GM21825 (cell line): ENCODE measurements at regions not wholly inside any gene's neighbourhood (a gene's known extent, or its start where the extent isn't known, plus 50 kb on each side); places are given as distances from the start of the nearest gene placed in this dataset.
"Not testable (repeated sequence)": the region's sequence is repeated elsewhere in the genome, so short reads cannot be mapped to it uniquely, and the experiment has no call there.

Source experiments
- ATAC-seq: cut with Tn5 transposase; IDR thresholded peaks from one replicate; pipeline ENCODE4 v1.9.1; 2021; ENCODE audit warnings: mild to moderate bottlenecking, moderate library complexity; ENCODE audit not compliant: unreplicated experiment

DNA sequence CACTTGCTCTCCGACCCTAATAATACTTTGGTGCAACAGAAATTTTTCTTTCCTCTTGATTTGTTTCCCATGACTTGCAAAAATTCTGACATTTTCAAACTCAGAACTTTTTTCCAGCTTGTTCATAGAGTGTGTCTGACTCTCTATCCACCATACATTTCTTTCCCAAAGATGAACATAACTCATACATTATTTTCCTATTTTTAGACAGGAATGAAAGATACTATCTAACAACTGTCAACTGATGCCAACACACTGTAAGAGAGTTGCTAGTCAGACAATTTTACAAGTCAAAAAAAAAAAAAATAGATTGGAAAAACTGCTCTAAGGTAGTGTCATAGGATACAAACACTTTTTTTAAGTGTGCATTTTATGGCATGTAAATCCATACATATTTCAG lies 1001.0 kb upstream of the WWC1 start:
- no peak for ATAC-seq

DNA sequence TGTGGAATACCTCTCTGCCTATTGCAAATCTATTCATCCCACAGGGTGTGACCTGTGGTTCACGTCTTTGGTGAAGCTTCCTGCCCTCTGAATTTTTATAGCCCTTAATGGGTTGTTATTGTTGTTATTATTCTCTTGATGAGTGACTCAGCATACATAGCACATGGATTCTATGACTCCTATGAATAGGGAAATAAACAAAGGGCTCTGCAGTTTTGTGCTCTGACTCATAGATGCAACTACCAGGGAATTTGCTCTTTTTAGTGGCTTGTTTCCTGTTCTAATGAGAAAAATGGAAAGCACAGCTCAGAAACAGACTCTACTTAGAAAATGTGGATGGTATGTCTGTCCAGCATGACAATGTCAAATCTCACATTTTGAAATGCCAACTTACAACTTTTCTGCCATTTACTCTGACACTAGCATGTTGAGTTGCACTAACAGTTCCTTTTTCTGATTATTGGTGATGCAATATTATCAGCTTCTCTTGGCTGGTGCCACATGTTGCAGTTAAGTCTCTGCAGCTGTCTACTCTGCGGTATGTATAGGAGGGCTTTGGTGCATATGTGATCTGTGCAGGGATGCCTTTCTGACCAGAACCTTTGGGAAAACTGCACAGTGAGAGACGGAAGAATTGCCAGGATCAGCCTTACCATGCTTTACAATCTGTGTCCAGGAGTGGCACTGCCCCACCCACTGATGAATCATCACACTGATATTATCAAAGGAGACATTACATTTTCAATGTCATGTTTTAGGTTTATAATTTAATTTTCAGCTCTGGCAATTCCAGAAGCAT lies 996.4 kb upstream of the WWC1 start:
- ATAC-seq = no peak

DNA sequence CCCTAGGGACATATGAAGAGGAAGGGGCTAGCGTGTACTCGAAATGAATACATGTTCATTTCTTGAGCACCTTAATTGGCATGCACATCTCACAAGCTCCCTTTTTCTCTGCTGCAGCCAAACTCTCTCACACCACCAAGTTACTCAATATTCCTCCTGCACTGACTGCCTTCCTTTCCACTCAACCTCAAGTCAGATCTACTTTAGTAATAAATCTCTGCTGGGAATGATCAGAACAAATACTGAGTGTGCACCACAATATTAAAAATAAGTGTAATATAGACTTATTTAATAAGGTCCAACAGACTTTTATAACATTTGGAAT lies 995.8 kb upstream of the WWC1 start:
- no peak for ATAC-seq

DNA sequence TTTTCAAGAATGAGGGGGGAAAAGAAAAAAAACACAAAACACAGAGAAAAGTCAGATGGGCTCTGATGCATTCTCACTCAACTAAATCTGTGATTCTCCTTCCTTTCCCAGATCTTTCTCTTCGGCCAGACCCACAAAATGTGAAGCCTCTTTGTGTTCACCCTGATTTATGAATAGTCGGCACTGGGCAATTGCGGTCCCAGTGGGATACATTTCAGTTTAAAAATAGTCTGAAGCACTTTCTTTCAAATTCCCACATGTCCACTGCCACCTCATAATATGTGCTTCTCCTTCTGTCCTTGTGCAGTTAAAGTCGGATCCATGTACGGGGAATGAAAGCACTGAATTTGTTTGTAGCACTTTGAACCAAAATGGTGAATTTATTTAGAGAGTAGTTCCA lies 995.4 kb upstream of the WWC1 start:
- ATAC-seq = no peak

DNA sequence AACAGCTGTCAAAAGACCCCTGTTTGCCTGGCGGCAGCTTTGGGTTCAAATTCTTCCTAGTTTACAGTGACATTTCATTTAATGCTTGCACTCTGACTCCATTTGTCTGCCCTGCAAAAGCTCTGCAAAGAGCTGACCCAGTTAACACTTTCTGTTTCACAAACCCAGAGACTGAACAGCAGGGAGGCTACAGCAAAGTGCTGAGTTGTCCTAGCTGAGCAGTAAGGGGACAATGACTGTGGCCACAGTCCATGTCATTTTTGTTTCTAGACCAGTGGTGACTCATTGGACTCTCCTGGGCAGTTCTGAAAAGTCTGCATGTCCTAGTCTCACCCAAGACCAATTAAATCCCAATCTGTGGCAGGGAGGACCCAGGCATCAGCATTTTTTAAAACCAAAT lies 994.8 kb upstream of the WWC1 start:
- ATAC-seq = no peak

DNA sequence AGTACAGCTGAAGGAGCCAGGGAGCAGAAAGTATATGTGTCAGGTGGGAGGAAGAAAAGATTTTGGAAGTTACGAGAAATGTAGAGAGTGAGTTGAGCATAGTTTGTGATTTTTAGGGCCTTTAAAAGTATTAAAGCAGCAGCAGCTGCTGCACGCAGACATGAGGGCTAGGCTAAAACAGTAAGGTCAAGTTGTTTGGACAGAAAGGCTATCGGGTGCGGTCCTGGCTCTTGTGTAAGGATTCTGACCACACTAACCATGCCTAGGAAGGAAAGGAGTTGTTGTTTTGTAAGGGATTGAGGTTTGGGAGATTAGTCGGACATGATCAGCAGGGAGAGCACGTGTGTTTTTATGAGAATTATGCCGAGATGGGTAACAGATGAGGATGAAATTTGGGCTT lies 991.6 kb upstream of the WWC1 start:
- not testable (repeated sequence) for ATAC-seq

DNA sequence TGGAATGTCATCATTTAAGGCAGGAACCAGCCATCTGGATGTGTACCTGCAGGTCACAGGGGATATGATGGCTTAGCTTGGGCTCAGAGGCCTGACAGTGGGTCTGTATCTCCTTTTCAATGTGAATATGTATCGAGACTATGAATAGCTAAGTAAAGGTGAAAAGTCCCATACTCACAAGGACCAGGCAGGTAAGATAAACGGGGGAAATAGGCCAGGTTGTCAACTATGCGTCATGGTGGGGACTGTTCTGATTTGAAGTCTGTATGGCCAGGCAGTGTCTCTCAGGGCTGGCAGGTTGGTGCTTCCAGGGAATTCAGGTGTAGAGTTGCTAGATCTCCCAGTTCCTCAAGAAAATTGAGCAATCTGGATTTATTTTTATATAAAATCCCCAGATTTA lies 987.9 kb upstream of the WWC1 start:
- no peak for ATAC-seq

DNA sequence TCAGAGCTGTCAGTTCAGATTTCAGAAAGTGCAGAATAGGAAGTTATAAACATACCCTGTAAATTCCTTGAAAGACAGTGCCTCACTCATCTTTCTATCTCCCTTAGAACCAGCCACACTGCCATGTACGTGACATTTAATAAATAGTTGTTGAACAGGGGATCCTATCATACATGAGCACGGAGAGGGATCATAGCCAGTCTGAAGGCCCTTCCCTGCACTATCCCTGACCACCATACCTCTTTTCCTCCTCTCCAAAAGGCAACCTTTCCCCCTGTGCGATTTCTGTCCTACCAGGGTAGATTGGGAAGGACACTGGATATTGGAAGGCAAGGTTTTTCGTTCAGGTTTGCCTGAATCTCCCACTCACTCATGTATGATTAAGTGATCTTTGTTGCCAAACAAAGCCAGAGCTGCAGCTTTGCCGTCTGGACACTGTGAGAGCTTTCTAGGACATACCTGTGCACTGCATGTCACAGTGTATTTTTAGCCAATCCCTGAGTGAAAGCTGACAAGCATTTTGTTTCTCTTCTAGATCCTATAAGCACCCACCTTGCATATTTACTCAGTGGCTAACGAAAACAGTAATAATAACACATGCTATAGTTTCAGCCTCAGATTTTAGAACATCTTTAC lies 986.5 kb upstream of the WWC1 start:
- no peak for ATAC-seq

DNA sequence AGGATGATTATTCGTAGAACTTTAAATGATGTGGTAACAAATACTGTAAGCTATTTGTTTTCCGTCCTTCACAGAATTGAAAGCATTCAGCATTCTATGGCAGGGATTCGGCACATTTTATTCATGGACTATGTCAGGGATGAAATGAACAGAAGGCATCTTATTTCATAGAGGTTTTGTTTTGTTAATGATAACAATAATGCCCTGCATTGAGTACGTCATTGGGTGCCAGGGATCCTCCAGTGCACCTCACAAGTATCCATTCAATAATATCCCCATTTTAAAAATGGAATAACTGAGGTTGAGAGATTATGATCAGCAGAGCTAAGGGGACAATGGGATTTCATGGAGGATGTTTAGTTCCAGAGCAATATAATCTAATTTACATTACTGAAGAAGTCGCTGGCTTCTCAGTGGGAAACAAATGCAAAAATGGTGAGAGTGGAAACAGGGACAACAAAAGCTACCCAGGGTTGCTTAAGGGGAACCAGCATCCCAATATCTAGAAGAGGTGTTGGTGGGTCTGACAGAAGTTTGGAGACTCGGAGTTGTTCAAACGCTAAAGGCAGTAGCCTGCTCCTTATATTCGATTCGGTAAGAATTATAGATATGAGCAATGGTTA lies 985.7 kb upstream of the WWC1 start:
- no peak for ATAC-seq

DNA sequence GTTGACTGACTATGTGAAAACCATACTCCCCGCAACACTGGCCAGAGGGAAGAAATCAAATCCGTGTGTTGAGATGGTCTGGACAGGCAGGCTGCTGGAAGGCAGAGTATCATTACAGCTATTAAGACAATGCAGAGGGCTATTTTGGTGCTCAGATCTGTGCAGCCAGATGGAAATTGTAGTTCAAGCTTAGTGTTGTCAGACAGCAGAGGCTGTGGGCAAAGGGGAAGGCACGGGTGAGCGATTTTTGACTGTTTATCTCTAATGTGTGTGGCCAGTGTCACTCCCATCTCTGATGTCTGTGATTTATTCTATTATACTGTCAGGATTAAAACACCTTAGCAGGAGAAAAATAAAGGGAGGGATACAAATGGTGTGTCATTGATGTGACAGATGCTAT lies 984.4 kb upstream of the WWC1 start:
- no peak for ATAC-seq

DNA sequence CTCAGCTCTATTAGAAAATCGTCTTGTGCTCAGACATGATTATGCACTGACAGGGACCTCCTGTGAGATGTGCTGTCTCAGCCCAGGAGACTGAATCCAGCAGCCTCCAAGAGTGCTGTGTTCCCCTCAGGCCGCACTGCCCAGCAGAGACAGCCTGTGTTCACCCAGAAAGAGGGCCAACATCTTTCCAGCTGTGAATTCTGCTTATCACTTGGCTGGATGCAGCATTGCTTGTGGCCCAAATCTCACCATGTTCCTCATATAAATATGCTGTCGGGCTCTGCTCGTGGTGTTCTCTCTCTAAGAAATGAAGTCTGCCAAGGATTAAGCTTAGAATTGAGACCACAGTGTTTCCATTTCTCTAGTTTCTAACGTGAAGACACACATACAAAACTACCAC lies 983.0 kb upstream of the WWC1 start:
- no peak for ATAC-seq

DNA sequence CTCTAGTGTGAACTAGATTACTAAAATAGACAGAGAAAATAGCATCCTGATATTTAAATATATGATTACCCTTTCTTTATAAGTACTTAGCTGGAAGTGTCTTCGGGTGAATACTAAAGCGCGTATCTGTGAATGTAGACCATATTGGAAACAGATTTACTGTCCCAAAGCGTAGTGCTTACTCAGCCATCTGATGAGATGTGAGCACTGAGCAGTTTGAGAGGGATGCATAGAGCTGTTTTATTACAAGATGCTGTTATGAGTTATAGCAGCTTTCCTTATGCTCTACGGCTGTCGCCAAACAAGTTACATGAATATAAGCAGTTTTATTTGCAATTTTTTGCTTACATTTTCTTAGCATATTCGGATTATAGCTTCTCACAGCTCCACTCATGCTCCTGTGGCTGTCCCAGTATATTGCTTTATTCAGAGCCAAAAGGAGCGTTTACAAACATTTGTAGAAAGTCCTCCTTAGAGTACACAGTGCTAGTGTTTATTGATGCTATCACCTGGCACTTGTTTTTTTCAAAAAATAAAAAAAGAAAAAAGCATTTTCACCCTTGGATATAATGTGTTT lies 981.4 kb upstream of the WWC1 start:
- no peak for ATAC-seq

DNA sequence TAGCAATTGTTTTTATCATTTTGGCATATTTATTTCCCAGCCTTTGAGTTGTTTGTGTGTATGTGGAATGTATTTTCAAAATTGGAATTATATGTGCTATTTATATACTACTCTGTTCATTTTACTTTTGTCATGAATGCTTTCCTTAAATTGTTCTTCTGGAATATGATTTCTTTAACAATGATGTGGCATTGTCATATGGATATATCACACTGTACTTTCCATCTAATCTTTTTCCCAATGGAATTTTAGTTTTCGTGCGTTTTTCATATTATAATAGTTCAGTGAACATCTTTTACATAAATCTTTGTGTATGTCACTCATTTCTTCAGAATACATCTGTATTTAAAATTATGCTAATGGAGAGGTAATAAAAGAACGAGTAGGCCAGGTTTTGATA lies 980.1 kb upstream of the WWC1 start:
- no peak for ATAC-seq

DNA sequence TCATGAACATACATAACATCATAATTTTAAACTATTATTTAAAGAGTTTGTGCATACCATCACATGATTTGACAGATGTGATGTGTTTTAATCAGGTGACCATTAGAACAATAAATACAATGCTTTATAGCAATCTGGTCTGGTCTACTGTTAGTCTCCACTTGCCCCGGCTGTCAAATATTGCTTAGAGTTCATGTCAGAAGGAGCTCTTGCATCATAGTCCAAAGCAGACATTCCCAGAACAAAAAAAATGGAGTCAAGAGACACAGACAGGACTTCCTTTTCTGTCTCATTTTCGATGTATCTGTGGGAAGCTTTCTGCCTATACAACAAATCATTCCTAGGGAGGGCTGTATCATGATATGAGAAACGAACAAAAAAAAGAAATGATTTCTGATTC lies 979.2 kb upstream of the WWC1 start:
- ATAC-seq = no peak

DNA sequence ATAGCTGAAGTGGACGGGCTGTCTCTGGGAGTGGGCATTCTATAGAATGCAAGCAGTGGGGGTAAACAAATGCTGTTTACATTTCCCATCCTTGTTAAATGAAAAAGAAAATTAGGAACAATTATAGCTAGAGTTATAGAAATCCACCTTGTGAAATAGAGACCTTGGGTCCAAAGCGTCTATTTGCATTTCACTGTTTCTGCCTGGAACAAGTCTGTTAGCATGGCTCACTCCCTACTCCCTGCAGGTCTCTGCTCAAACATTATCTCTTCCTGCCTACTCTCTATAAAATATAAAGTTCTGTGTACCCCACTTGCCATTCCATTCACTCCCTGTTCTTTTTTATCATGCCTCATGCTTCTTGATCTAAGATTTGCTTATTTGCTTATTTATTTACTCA lies 975.7 kb upstream of the WWC1 start:
- ATAC-seq = no peak

DNA sequence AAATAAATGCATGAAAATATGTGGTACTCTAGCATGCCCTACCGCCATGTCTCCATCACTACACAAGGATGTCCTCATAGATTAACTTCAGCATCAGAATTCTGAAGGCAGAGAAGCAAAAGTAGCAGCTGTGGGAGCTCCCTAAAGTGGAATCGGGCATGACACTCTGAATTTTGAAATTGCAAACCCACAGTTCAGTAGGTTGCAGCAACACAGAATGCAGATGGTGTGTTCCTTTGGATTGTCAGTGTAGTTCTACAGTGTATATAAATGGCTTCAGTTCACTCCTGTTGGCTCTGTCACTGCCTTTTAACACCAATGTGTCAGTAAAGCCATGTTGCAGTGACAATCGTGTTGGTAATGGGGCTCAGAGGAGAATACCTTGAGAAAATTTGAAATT lies 973.6 kb upstream of the WWC1 start:
- no peak for ATAC-seq

DNA sequence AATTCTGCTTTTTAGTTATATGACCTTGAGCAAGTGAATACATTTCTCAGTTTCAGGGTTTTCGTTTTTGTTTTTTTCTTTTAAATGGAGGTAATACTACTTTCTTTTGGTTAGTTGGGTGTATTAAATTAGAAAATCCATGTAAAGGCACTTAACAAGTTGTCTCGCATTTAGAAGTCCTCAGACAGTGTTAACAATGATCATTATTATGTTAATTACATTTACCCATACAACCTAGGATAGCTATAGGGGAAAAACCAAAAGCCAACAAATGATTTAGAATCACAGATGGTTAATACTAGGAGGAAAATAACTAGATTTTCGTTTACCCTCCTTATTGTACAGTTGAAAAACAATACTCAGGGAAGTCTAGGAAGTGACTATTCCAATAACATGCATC lies 972.2 kb upstream of the WWC1 start:
- no peak for ATAC-seq

DNA sequence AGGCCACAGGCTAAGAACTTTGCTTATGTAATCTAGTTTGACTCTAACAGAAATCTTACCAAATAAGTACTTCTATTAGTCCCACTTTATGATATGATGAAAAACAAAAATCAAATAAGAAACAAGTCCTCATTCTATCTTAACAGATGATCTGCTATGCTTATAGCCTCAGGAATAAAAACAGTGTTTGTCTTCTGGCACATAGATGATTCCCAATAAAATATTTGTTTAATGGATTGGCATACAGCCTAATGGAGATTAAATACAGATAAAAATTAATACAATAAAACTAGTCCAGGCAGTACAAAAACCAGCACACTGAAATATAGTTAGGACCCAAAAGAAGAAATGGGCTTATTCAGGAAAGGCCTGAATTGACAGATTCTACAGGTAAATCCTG lies 971.4 kb upstream of the WWC1 start:
- no peak for ATAC-seq

DNA sequence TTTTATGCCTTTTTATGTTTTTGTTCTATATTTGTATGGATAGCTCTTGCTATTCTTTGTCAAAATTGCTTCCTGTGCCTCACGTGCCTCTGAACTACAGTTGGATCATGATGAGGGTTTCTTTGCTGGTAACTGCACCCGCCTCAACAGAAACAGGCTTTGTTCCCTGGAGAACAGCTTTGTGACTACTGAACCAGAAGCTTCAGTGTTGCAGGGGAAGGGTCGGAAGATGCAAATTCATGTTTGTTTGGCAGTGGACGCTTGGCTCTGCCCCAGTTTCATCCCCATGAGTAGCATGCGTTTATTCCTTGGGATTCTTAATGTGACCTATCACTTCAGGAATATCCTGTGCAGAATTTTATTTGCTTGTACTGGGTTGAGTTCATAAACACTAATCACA lies 959.1 kb upstream of the WWC1 start:
- ATAC-seq = no peak

DNA sequence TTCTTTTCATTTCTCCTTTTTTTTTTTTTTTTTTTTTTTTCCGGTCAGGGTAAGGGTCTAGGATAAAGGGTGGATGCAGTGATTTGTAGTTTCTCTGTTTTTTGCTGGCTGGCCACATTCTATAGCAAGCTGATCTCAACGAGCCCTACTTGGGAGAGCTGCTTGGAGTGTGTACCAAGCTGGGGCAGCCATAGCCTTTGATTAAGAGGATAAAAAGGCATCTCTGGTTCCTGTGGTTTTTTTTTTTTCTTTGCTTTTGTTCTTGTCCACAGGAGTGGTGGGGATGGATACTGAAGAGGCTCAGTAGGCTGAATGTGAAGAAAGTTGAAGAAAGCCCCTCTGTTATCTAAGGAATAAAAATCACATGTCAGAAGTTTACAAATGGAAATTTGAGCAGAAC lies 955.3 kb upstream of the WWC1 start:
- ATAC-seq = no peak

DNA sequence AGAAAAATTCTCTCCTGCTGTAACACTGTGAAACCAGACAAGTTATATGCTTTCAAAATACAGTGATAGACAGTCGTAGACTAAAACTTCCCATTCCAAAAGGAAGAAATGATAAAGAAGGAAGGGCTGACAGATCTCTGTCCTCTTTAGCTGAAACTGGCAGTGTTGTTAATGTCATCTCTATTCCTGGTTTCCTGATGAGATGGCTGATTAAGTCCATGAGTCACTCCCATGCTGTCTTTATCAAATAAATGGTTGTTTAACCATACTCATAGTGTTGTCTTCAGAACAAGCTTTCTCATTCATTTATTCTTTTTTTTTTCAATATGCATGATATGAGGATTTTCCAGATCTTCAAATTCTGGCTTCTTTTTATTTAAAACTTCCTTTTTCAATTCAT lies 952.2 kb upstream of the WWC1 start:
- no peak for ATAC-seq

DNA sequence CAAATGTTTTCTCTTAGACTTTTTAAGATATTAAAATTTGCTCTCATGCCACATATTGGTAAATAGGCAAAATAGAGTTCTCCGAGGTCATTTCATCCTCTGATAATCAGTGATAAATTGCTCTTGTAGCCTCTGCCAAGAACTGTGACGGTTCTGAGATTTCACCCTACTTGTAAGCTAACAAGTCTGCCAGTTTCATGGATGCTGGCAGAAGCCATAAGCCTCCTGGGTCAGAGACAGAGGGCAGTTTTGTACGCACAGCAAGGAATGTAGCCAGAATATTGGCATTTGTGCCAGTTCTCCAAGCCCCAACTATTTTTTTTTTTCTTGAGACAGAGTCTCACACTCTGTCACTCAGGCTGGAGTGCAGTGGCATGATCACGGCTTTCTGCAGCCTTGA lies 945.0 kb upstream of the WWC1 start:
- no peak for ATAC-seq
